GM23248 (cell line): ENCODE measurements at regions not wholly inside any gene's neighbourhood (a gene's known extent, or its start where the extent isn't known, plus 50 kb on each side); places are given as distances from the start of the nearest gene placed in this dataset.

ENCODE experiments used
- EZH2 ChIP-seq: fragments of 200-600 bp; sonication (generic); IDR thresholded peaks from 2 replicates; pipeline ENCODE4 v1.6.1; 2018; ENCODE audit warnings: antibody characterized with exemption, mild to moderate bottlenecking; ENCODE audit not compliant: insufficient read depth, poor library complexity, severe bottlenecking
- EZH2phosphoT487 ChIP-seq: fragments of 200-600 bp; sonication (generic); IDR thresholded peaks from 2 replicates; pipeline ENCODE4 v1.6.1; 2018; ENCODE audit warnings: antibody characterized with exemption, moderate library complexity, mild to moderate bottlenecking, low read depth; ENCODE audit not compliant: insufficient read depth

- TF ChIP-seq EZH2phosphoT487 (no peak), EZH2 (no peak)
Observed at GRCh38 chr18:22001912-22002487, 167.4 kb upstream of the GATA6 start.
